ENCODE measurements at regions not wholly inside any gene's neighbourhood (a gene's known extent, or its start where the extent isn't known, plus 50 kb on each side); places are given as distances from the start of the nearest gene placed in this dataset.

DNA sequence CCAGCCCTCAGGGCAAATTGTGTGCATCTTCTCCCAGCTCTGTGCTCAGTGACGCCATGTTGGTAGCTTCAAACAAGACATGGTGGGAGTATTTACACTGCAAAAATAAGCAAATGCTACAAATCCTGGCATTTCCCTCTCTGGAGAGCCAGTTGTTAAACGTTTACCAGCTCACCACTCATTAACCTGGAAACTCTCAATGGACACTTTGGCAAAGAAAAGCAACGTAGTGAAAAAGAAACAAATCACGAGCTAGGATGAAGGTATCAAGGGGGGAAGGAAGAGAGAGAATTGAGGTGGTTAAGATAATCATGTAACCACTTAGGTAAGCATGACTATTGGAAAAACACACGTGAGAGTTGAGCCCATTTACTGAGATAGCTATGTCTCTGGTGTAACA is 72.5 kb downstream of the MRPS30 start:
- TF ChIP-seq, protein P1, sequence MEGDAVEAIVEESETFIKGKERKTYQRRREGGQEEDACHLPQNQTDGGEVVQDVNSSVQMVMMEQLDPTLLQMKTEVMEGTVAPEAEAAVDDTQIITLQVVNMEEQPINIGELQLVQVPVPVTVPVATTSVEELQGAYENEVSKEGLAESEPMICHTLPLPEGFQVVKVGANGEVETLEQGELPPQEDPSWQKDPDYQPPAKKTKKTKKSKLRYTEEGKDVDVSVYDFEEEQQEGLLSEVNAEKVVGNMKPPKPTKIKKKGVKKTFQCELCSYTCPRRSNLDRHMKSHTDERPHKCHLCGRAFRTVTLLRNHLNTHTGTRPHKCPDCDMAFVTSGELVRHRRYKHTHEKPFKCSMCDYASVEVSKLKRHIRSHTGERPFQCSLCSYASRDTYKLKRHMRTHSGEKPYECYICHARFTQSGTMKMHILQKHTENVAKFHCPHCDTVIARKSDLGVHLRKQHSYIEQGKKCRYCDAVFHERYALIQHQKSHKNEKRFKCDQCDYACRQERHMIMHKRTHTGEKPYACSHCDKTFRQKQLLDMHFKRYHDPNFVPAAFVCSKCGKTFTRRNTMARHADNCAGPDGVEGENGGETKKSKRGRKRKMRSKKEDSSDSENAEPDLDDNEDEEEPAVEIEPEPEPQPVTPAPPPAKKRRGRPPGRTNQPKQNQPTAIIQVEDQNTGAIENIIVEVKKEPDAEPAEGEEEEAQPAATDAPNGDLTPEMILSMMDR (IDR thresholded peaks at IDR 0.05), result no peak
- no peak for TF ChIP-seq POLR2A (IDR thresholded peaks at IDR 0.05)
